Epidermal melanocyte (primary cell): ENCODE measurements at regions not wholly inside any gene's neighbourhood (a gene's known extent, or its start where the extent isn't known, plus 50 kb on each side); places are given as distances from the start of the nearest gene placed in this dataset.

Experiments used
- DNase-seq: peaks from one replicate; pipeline ENCODE4 v3.0.0; 2011; ENCODE audit warnings: low spot score; ENCODE audit not compliant: insufficient read length

DNA sequence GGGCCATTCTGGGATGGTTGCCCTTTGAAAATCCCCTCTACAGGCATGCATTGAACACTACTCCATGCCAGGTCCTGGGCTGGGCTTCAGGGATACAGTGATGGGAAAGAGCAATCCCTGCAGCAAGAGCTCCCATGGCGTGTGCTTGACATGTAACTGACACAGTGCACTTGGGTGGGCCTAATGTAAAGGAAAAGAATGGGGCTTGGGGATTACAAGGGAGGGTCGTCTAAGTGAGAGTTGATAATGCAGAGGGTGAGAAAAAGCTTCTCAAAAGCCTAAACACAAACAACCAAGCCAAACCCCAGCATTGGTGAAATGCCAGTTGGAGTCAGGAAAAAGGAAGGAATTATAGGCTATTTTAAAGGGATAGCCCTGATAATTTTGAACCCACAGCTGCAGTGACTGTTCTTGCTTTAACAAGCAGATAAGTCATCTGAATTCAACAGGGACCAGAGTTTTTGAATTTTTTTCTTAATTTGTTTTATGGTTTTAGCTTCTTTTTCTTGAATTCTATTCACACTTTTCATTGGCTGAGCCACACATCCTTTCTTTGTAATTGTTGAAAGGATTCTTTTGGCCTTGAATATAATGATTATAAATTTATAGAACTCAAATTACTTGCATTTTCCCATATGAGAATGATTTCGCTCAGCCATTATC, 308.7 kb downstream of the LPIN1 start:
- no peak for DNase-seq

DNA sequence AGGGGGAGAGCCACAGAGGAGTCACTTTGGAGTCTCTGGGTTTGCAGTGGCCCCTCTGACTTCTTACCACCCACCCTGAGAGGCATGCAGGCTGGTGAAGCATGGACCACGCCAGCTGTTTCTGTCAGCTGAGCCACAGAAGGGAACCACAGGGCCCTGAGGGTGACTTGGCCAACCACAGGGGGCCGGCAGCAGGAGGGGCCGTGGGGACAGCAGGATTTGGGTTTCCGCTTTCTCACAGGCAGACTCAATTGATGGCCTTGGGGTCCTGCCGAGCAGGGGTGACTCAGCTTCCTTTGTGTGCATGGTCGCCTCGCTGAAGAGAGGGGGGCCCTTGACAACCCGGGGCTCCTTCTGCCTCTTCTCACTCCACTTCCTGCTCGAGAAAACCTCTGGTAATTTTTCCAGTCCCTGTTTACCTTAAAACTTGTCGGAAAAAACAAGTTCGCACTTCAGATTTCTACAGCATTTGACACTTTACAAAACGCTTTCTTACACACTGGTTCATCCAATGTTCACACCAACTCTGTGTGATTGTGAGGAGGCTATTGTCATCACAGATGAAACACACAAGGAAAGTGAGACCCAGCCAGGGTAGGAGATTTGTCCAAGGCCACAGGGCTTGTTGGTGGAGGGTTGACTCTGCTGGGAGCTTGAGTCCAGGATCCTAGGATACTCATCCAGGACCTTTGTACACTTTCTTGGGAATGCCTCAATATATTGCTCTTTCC, 311.2 kb downstream of the LPIN1 start:
- no peak for DNase-seq

DNA sequence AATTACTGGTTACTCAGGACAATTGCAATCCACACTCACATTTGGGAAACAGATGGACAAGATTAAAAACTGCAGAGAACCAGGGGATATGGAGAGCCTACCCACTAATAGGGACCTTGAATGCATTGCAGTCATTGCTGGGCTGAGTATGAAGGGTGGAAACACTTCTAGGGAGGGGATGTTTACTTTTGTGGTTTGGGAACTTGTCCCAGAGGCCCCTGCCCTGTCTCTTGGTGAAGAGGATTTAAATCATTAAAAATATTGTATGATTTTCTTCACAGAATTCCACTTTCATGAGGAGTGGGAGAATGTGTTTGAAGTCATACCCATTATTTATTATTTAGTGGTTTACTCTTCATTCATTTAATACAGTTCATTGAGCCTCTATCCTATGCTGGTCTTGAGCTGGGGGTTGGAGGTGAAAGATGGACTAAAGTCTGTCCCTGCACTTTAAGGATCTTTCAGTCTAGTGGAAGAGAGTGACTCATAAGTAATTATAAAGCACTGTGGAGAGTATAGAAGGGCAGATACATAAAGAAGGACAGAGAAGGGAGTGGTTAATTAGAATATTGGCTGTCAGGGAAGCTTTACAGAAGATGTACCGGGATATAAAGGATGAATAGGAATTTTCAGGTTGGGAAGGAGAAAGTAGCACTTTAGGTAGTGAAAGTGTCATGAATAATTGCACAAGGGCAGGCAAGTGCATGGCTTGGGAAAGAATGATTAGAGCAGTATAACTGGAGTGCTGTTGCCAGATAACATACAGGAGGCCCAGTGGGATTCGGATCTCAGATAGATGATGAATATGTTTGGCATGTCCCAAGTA, 313.4 kb downstream of the LPIN1 start:
- no peak for DNase-seq

DNA sequence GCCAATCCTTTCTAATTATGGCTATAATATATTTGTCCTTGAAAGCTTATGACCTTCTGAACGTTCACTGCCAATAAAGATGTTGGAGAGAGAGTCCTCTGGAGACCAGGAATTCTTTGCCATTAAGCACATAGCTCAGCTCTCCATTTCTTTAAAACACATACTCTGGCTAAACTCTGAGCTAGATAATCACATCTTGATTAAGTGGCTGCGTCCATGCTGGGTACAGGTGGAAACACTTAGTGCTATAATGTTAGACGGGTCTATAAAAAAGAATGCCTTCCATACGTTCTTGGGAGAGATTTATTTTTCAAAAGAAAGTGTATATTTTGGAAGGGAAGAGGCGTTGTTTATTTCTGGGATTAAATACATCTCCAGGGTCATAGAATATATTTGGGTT, 314.5 kb downstream of the LPIN1 start:
- no peak for DNase-seq

DNA sequence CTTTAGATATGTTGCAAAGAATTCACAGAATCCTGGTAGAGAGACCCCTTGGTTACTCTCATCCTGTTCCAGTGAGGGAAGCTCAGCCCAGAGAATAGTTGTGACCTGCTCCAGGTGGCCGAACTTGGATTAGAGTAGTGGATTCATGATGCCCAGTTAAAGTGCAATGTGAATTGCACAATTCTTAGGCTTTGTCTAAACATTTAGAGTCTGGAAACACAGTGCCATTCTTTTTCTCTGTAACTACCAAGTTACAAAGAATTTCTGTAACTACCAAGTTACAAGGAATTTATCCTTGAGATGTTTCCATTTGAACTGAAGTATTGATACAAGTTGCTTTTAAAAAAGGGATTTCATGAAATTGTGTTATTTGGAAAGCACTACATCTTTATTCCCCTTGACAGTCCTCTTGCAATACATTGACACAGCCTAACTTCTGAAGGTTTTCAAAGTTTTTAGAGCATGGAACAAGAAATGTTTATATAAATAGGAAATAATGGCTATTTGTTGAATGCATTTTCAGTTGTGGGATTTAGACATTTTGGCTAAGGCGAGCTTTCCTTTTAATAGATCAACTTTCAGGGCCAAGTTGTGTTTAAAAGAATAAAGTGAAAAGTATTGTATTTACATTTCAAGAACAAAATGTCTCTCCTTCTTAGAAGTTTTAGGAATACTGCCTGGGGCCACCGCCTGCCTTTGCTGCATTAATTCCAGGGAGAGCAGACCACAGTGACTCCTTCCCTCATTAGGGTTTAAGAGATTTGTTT, 315.0 kb downstream of the LPIN1 start:
- no peak for DNase-seq

DNA sequence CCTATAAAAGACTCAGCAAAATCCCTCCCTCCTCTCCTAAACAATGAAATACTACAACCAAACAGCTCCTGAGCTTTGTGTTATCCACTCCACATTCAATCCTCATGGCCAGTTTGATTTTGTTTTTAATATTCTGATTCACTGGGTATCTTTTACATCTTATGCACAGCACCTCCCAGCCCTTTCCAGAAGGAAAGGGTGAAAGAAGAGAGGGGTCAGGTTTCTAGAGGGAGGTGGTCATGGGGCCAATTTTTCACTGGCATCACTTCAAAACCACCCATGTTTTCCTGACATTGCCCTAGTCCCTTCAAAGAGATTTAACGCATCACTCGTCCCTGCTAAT, 315.6 kb downstream of the LPIN1 start:
- DNase-seq, result no peak

DNA sequence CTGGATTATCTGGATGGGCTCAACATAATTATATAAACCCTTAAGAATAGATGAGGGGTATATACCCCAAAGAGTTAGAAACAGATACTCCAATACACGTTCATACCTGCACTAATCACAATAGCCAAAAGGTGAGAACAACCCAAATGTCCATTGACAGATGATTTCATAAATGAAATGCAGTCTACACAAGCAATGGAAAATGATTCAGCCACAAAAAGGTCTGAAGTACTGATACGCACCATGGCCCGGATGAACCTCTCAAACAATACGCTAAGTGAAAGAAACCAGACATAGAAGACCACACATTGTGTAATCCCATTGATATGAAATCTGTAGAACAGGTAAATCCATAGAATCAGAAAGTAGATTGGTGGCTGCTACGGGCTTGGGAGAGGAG, 316.8 kb downstream of the LPIN1 start:
- no peak for DNase-seq

DNA sequence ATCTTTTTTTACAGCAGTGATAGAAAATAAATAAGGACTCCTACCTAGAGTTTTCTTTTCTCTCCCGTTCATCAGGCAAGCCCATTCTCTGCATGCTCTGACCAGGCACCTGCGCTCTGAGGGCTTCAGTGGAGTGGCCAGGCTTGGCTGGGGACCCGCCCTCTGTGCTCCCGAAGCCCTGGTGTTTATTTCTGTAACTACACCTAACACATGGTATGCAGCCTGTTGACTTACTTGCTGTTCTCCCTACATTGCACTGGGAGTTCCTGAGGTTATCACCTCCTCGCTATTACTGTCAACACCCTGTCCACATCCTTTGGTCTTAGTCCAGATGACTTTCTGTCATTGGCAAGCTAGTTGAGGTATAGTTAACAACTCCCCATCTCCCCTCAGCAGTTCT, 317.7 kb downstream of the LPIN1 start:
- DNase-seq, result no peak

DNA sequence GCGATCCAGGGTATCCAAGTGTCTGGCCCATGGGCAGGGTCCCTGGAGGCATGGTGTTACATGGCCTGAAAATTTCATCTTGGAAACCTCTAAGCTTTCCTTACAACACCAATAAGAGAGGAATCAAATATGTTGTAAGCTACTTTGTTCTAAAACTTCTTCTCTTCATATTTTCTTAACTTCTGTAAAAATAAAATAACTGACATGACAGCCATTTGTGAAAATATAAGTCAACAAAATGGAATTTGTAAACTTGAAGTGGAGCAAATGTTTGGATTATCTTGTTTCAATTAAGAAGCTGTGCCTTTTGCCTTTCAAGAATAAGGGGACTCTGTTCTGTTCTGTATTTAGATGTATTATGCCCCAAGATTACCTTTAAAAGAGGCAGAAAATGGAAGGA, 319.7 kb downstream of the LPIN1 start:
- DNase-seq, result no peak

DNA sequence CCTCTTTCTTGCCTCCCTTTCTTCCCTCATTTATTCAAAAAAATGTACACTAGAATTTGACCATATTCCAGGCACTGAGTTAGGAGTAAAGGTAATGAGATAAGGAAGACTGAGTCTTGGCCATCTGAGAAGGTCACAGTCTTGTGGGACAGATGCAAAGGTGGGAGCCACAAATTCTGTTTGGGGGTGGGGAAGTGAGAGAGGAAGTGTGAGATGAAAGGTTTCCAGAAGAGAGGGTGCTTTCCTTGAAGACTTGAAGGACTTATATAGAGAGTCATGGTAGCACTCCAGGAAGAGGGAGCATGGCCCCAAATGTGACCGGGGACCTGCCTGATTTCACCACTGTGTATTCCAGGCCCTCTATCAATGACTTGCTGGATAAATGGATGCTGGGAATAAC, 320.6 kb downstream of the LPIN1 start:
- no peak for DNase-seq

DNA sequence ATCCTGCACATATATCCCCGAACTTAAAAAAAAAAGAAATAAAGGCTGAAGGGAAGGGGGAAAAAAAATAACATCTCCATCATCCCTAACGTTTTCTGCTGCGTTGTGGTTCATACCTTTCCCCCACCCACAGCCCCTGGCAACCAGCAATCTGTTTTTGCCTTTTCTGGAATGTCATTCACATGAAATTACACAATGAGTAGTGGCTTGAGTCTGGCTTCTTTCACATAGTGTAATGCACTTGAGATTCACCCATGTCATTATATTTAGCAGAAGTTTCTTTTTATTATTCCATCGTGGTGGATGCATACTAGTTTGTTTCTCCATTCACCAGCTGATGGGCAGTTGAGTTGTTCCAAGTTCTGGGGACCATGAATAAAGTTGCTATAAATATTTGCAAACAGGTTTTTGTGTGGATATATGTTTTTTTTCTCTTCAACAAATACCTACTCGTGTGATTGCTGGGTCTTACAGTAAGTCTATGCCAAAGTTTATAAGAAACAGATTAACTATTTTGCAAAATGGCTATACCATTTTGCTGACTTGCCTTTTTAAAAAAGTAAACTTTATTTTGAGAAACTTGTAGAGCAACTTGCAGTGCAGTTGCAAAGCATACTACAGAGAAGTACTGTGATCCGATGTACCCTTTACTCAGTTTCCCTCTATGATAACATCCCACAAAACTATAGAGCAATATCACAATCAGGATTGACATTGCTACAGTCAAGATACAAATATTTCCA, 322.5 kb downstream of the LPIN1 start:
- no peak for DNase-seq

DNA sequence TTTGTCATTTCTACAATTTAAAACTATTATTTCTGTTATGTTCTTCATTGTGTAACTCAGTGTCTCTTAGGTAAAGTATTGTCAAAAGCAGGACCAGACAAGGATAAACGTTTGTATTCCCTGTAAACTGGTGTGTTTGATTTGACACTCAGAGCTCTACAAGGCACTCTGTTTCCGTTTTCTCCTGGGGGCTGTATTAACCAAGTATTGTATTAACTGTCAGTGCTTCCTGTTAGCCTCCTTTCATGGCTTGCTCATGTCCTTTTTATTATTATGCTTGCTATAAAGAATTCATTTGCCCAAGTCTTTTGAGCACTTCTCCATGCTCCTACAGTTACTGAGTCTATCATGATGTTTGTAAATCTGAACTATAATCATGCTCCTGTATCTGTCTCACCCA, 323.7 kb downstream of the LPIN1 start:
- DNase-seq, result no peak

DNA sequence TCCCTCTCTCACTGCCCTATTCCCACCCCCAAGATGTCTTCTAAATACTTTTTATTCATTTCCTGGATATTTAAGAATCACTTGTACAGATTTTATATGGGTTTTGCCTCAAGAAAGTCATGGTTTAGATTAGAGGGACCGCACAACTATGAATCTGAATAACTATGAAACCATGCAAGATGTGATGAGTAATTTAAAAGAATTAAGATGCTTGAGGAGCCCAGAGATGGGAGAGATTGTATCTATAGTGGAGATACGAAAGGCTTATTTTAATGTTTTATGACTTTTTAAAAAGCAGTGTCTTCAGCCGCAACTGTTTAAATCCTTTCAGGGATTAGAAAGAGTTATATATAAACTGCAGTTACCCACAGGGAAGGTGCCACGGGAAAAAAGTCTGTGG, 324.1 kb downstream of the LPIN1 start:
- DNase-seq, result no peak

DNA sequence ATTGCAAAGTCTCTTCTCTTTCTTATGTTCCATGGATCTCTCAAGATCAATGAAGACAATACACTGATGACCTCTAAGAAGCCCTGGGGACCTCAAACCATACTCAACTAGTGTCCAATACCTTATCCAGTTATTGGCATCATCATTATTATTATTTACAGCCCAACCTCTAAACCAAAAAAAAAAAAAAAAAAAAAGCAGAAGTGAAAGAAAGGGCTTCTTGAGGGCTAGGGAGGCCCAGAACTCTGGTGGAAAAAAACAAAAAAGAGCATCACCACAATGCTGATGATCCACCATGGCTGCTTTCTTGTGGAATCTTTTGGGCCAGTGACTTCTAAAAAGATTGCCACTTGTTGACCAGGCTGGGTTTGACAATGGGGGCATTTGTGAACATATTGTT, 324.9 kb downstream of the LPIN1 start:
- DNase-seq, result no peak

DNA sequence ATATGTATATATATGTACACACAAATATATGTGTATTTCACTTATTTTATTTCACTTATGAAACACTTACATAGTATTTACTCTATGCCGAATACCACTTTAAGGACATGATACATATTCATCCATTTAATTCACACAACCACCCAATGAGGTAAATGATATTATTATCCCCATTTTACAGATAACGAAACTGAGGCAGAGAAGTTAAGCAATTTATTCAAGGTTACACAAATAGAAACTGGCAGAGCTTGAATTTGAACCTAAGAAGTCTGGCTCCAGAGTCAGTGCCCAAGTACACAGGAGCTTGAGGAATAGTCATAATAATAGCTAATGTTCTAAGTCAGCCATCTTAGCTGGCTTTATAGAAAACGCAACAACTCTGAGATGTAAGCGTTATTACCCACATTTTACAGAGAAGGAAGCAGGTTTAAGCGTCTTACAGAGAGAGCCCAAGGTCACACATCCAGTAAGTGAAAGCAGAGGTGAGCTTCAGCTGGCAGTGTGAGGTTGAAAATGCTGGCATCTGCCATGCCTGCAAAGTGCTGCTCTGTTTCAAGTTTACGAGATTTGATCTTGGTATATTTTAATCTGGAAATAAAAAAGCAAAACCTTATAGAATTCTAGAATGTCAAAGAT, 326.9 kb downstream of the LPIN1 start:
- DNase-seq, result no peak

DNA sequence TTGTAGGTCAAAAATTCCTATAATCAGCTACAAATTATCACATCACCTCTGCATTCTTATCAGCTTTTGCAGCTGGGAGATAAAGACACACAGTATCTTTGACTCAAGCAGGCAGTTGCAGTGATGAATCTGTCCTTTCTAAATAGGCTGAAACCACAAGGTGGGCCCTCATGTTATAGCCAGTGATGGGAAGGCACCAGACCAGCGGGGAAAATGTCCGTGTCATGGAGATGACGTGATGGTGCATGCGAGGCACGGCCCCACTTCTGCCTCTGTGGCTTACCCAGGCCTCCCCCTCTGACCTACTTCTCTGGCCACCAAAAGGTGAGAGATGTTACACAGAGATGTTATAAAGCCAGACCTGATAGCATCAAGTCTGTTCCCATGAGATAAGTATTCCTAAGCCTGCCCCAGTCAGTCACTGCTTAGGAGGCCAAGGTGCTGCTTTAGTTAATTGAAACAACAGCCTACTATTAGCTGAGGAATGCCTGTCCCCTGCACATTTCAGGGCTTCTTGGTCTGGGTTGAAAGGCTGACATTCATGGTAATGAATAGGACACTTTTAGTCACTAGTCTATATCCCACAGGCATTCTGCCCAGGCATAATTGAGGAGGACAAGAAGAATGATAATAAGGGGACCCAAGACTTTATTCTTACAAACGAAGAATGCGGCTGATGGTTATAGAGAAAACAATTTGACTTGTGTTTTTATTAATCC, 327.9 kb downstream of the LPIN1 start:
- DNase-seq, result no peak

DNA sequence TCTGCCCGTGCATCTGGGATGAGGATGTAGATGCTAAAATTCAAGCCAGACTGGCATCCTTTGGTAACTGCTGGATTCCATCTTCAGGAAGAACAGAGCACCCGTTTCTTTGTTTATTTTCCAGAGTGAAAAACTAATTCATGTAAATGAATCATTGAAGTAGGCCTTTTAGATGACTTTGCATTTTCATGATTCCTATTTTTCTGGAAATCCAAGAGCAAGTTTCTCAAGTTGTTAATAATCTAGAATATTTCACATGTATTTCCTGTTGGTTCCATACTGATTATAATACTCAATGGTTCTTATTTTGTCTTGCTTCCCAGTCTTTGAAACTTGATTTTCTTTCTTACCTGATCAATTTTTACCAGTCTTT, 328.4 kb downstream of the LPIN1 start:
- no peak for DNase-seq

DNA sequence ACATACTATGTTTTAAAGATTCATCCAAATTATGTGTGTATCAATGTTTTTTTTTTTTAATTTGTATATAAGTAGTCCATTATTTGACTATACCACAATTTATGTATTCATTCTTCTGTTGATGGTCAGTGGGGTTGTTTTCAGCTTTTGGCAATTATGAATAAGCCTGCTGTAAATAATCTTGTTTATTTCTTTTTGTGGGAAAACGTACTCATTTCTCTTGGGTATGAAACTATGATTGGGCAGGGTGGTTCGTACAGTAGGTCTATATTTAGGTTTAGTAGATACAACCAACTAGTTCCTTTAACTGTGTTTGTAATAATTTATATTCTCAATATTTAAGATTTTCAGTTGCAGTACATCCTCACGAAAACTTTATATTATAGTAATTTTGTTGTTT, 329.2 kb downstream of the LPIN1 start:
- no peak for DNase-seq

DNA sequence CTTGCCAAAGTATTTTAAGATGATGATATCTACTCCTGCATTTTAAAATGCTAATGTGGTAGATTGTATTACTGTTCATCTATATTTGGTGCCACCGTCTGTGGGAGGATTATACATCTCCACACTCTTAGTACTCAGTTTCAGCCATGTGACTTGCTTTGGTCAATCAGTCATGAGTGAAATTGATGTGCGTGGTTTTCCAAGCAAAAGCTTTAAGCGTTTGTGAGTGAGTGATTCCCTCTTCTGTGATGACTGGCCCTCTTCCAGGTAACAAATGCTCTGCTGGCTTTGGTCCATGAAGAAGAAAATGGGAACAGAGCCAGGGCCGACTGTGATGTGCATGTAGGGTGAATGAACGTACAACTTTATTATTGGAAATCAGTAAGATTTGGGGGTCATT, 330.4 kb downstream of the LPIN1 start:
- no peak for DNase-seq

DNA sequence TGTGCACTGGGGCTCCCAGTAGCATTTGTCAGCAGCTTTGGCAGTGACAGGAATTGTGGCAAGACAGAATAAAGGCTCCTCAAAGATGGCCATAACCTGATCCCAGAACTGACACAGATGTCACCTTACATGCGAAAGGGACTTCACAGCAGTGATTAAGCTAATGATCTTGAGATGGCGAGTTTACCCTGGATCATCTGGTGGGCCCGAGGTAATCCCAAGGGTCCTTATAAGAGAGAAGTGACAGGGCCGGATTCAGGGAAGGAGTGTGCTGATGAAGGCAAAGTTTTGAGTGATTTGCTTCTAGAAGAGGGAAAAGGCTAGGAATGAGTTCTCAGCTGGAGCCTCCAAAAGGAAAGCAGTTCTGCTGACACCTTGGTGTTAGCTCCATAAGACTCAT, 333.9 kb downstream of the LPIN1 start:
- DNase-seq, result no peak
